Endodermal cell (in vitro differentiated cells): ENCODE measurements at regions not wholly inside any gene's neighbourhood (a gene's known extent, or its start where the extent isn't known, plus 50 kb on each side); places are given as distances from the start of the nearest gene placed in this dataset.

Source experiments
- DNase-seq: peaks from one replicate; pipeline ENCODE4 v3.0.0-alpha.2; 2017
- H3K27ac ChIP-seq: 2 replicates; pipeline ENCODE4 v1.5.1; 2013; ENCODE audit warnings: mild to moderate bottlenecking, low read depth, low read length, moderate library complexity
- H3K27me3 ChIP-seq: 2 replicates; pipeline ENCODE4 v1.6.1; 2013; ENCODE audit warnings: mild to moderate bottlenecking, low read length, moderate library complexity; ENCODE audit not compliant: insufficient read depth, control insufficient read depth, poor library complexity, severe bottlenecking
- H3K36me3 ChIP-seq: 2 replicates; pipeline ENCODE4 v1.7.0; 2013; ENCODE audit warnings: mild to moderate bottlenecking, low read length, moderate library complexity; ENCODE audit not compliant: control insufficient read depth, insufficient read depth
- H3K4me1 ChIP-seq: one replicate; pipeline ENCODE4 v1.7.0; 2013; ENCODE audit warnings: low read length; ENCODE audit not compliant: control insufficient read depth, insufficient read depth
- H3K4me3 ChIP-seq: 2 replicates; pipeline ENCODE4 v1.5.1; 2013; ENCODE audit warnings: mild to moderate bottlenecking, low read length, moderate library complexity
- H3K9ac ChIP-seq: 2 replicates; pipeline ENCODE4 v1.6.1; 2013; ENCODE audit warnings: mild to moderate bottlenecking, low read length, moderate library complexity; ENCODE audit not compliant: poor library complexity, severe bottlenecking; ENCODE audit errors: extremely low read depth
- H3K9me3 ChIP-seq: 2 replicates; pipeline ENCODE4 v1.6.1; 2013; ENCODE audit warnings: mild to moderate bottlenecking, low read length, moderate library complexity; ENCODE audit not compliant: control insufficient read depth
- H3K27ac Mint-ChIP-seq: 2 replicates; pipeline ENCODE4 v1.8.0; 2020; ENCODE audit warnings: mixed read lengths
- H3K27me3 Mint-ChIP-seq: 2 replicates; pipeline ENCODE4 v1.8.0; 2021; ENCODE audit warnings: mild to moderate bottlenecking, mixed read lengths; ENCODE audit not compliant: insufficient read depth
- H3K36me3 Mint-ChIP-seq: 2 replicates; pipeline ENCODE4 v1.8.0; 2020; ENCODE audit warnings: low read depth, mixed read lengths
- H3K4me1 Mint-ChIP-seq: 2 replicates; pipeline ENCODE4 v1.8.0; 2020; ENCODE audit warnings: mixed read lengths
- H3K4me3 Mint-ChIP-seq: 2 replicates; pipeline ENCODE4 v1.8.0; 2020; ENCODE audit warnings: mild to moderate bottlenecking, moderate library complexity, mixed read lengths
- H3K9me3 Mint-ChIP-seq: 2 replicates; pipeline ENCODE4 v1.8.0; 2020; ENCODE audit warnings: mild to moderate bottlenecking, mixed read lengths
- CTCF ChIP-seq: fragments of 200-600 bp; sonication (generic); conservative IDR thresholded peaks from 2 replicates; pipeline ENCODE4 v1.5.0; 2021; ENCODE audit warnings: antibody characterized with exemption, mild to moderate bottlenecking
- WGBS, 2 experiments: methylation state at CpG; one replicate each; pipeline versions ENCODE4 v1.1.5 to v1.1.7; 2013; ENCODE audit warnings: missing lambda C conversion rate in 2 of 2, mixed read lengths in 1 of 2; ENCODE audit not compliant: insufficient coverage in 1 of 2, insufficient read length in 1 of 2; 5-methylcytosine and 5-hydroxymethylcytosine counted together

- H3K9me3 Mint-ChIP-seq: no peaks in the 10 kb centered on the region
- H3K9ac ChIP-seq: no peak overlapping the region
- DNase-seq: no peak
- 86 to 90% methylated on average over 1 of the region's 1 CpG for WGBS, 2 experiments
- no peaks in the 10 kb centered on the region for H3K9me3 ChIP-seq
- H3K4me3 ChIP-seq: no peak overlapping the region
- H3K27me3 Mint-ChIP-seq: no peaks in the 10 kb centered on the region
- no peaks in the 10 kb centered on the region for H3K4me1 ChIP-seq
- no peak overlapping the region for H3K4me3 Mint-ChIP-seq
- H3K27ac ChIP-seq: no peak overlapping the region
- H3K36me3 ChIP-seq: no peaks in the 10 kb centered on the region
- H3K4me1 Mint-ChIP-seq: peaks cover 5% of the 10 kb centered on the region
- no peaks in the 10 kb centered on the region for H3K27me3 ChIP-seq
- H3K36me3 Mint-ChIP-seq: no peaks in the 10 kb centered on the region
- no peak overlapping the region for H3K27ac Mint-ChIP-seq
- TF ChIP-seq CTCF: no peak
Observed at GRCh38 chr12:127516467-127516866, 750.5 kb upstream of the TMEM132C start.

GRCh38 chr12:127519779-127520178, 747.2 kb upstream of the TMEM132C start:
- Histone ChIP-seq H3K4me1 (no peaks in the 10 kb centered on the region), H3K27ac (no peak overlapping the region), H3K36me3 (no peaks in the 10 kb centered on the region), H3K27me3 (no peaks in the 10 kb centered on the region), H3K4me3 (no peak overlapping the region), H3K9me3 (no peaks in the 10 kb centered on the region), H3K9ac (no peak overlapping the region)
- DNase-seq: no peak
- H3K4me1 Mint-ChIP-seq: peaks cover 5% of the 10 kb centered on the region
- no peaks in the 10 kb centered on the region for H3K27me3 Mint-ChIP-seq
- H3K36me3 Mint-ChIP-seq: no peaks in the 10 kb centered on the region
- WGBS, 2 experiments: 88 to 91% methylated on average over 1 to 2 of the region's 2 CpGs
- H3K27ac Mint-ChIP-seq: no peak overlapping the region
- no peaks in the 10 kb centered on the region for H3K9me3 Mint-ChIP-seq
- TF ChIP-seq CTCF: no peak
- no peak overlapping the region for H3K4me3 Mint-ChIP-seq

- peak; percentile 57 for TF ChIP-seq CTCF
- H3K27me3 Mint-ChIP-seq: no peaks in the 10 kb centered on the region
- no peaks in the 10 kb centered on the region for H3K9me3 Mint-ChIP-seq
- Histone ChIP-seq H3K27me3 (no peaks in the 10 kb centered on the region), H3K4me1 (peaks cover 3% of the 10 kb centered on the region), H3K27ac (no peak overlapping the region), H3K4me3 (no peak overlapping the region), H3K9ac (no peak overlapping the region), H3K9me3 (no peaks in the 10 kb centered on the region), H3K36me3 (no peaks in the 10 kb centered on the region)
- no peak overlapping the region for H3K4me3 Mint-ChIP-seq
- no peak for DNase-seq
- H3K36me3 Mint-ChIP-seq: no peaks in the 10 kb centered on the region
- H3K27ac Mint-ChIP-seq: no peak overlapping the region
- H3K4me1 Mint-ChIP-seq: peaks cover 19% of the 10 kb centered on the region
- 98 to 100% methylated on average over 1 to 3 of the region's 3 CpGs for WGBS, 2 experiments
Observed at GRCh38 chr12:127526925-127527324, 740.0 kb upstream of the TMEM132C start.
